Liver (tissue), 8 donors: ENCODE measurements at regions not wholly inside any gene's neighbourhood (a gene's known extent, or its start where the extent isn't known, plus 50 kb on each side); places are given as distances from the start of the nearest gene placed in this dataset.

Experiments
- DNase-seq: peaks from one replicate; pipeline ENCODE4 v3.0.0-alpha.2; 2017; ENCODE audit warnings: low spot score
- H3K27ac ChIP-seq, 2 donors: one replicate each; pipeline ENCODE4 v1.7.0; 2013; ENCODE audit warnings: inconsistent platforms in 2 of 2, low read length in 2 of 2, control low read depth in 1 of 2, low read depth in 1 of 2, mild to moderate bottlenecking in 1 of 2
- H3K27me3 ChIP-seq, 4 donors: one replicate each; pipeline versions ENCODE4 v1.6.1 to v1.7.0; 2013; ENCODE audit warnings: low read length in 3 of 4, inconsistent platforms in 1 of 4, mild to moderate bottlenecking in 1 of 4, moderate library complexity in 1 of 4; ENCODE audit not compliant: control insufficient read depth in 4 of 4, insufficient read depth in 4 of 4
- H3K36me3 ChIP-seq, 4 donors: one replicate each; pipeline versions ENCODE4 v1.6.1 to v1.7.0; 2013; ENCODE audit warnings: low read length in 3 of 4, mild to moderate bottlenecking in 3 of 4, low read depth in 1 of 4, moderate library complexity in 1 of 4; ENCODE audit not compliant: control insufficient read depth in 4 of 4, insufficient read depth in 3 of 4
- H3K4me1 ChIP-seq, 4 donors: one replicate each; pipeline versions ENCODE4 v1.6.1 to v1.7.0; 2013; ENCODE audit warnings: low read length in 3 of 4, mild to moderate bottlenecking in 3 of 4, moderate library complexity in 1 of 4; ENCODE audit not compliant: control insufficient read depth in 4 of 4, insufficient read depth in 4 of 4
- H3K4me3 ChIP-seq, 3 donors: one replicate each; pipeline versions ENCODE4 v1.6.1 to v1.7.0; 2013; ENCODE audit warnings: low read length in 3 of 3, control low read depth in 1 of 3, low read depth in 1 of 3, mild to moderate bottlenecking in 1 of 3
- H3K9ac ChIP-seq, 2 donors: one replicate each; pipeline ENCODE4 v1.7.0; 2013; ENCODE audit warnings: low read length in 2 of 2, mild to moderate bottlenecking in 2 of 2, moderate library complexity in 2 of 2, control low read depth in 1 of 2, low read depth in 1 of 2
- H3K9me3 ChIP-seq, 4 donors: one replicate each; pipeline versions ENCODE4 v1.6.1 to v1.7.0; 2013; ENCODE audit warnings: low read length in 3 of 4; ENCODE audit not compliant: control insufficient read depth in 4 of 4
- CTCF ChIP-seq: fragments of 150-350 bp; IDR thresholded peaks from 2 replicates; pipeline ENCODE4 v1.5.1; 2017; ENCODE audit warnings: improper control_type of control experiment, low read depth, low read length; ENCODE audit not compliant: missing input control
- EGR1 ChIP-seq, 2 donors: IDR thresholded peaks; 2 replicates each; pipeline ENCODE4 v1.6.1; 2016 to 2018; ENCODE audit warnings: antibody characterized with exemption in 2 of 2, low read depth in 2 of 2
- FOXA1 ChIP-seq: IDR thresholded peaks from 2 replicates; pipeline ENCODE4 v1.6.1; 2016; ENCODE audit warnings: antibody characterized with exemption
- FOXA2 ChIP-seq: IDR thresholded peaks from 2 replicates; pipeline ENCODE4 v1.6.1; 2016; ENCODE audit warnings: antibody characterized with exemption
- GABPA ChIP-seq, 2 donors: IDR thresholded peaks in 1 of 2; conservative IDR thresholded peaks in 1 of 2; 2 replicates each; pipeline ENCODE4 v1.6.1; 2016; ENCODE audit warnings: antibody characterized with exemption in 2 of 2, mild to moderate bottlenecking in 1 of 2, moderate library complexity in 1 of 2
- HNF4A ChIP-seq, 2 donors: conservative IDR thresholded peaks; 2 replicates each; pipeline ENCODE4 v1.6.1; 2016; ENCODE audit warnings: antibody characterized with exemption in 2 of 2, mild to moderate bottlenecking in 2 of 2
- HNF4G ChIP-seq: IDR thresholded peaks from 2 replicates; pipeline ENCODE4 v1.6.1; 2016; ENCODE audit warnings: antibody characterized with exemption
- JUND ChIP-seq, 2 donors: IDR thresholded peaks; 2 replicates each; pipeline ENCODE4 v1.6.1; 2016; ENCODE audit warnings: antibody characterized with exemption in 2 of 2
- MAX ChIP-seq: IDR thresholded peaks from 2 replicates; pipeline ENCODE4 v1.6.1; 2016; ENCODE audit warnings: antibody characterized with exemption
- RAD21 ChIP-seq, 2 donors: IDR thresholded peaks; 2 replicates each; pipeline ENCODE4 v1.6.1; 2016; ENCODE audit warnings: antibody characterized with exemption in 2 of 2, mild to moderate bottlenecking in 2 of 2
- RXRA ChIP-seq, 2 donors: IDR thresholded peaks; 2 replicates each; pipeline ENCODE4 v1.6.1; 2017 to 2018; ENCODE audit warnings: antibody characterized with exemption in 2 of 2, mild to moderate bottlenecking in 1 of 2
- TAF1 ChIP-seq: conservative IDR thresholded peaks from 2 replicates; pipeline ENCODE4 v1.6.1; 2016; ENCODE audit warnings: antibody characterized with exemption, mild to moderate bottlenecking
- YY1 ChIP-seq: IDR thresholded peaks from 2 replicates; pipeline ENCODE4 v1.6.1; 2016; ENCODE audit warnings: antibody characterized with exemption, mild to moderate bottlenecking
- ZBTB33 ChIP-seq: IDR thresholded peaks from 2 replicates; pipeline ENCODE4 v1.6.1; 2016; ENCODE audit warnings: antibody characterized with exemption
- WGBS: extraction: QIAGEN DNeasy Blood & Tissue Kit; methylation state at CpG from one replicate; pipeline ENCODE4 v1.1.7; 2013; 5-methylcytosine and 5-hydroxymethylcytosine counted together
- donor health status: healthy.
- donor health status: healthy.
- donor health status: healthy.
- donor health status: healthy.
- donor health status: healthy.

GRCh38 chr6:40753675-40754448, 166.7 kb upstream of the LRFN2 start:
- Histone ChIP-seq H3K9ac (no peak overlapping the region), H3K27ac (no peak overlapping the region), H3K9me3 (peaks cover 0 to under 1% (median 0%) of the 10 kb centered on the region in 4 donors), H3K27me3 (peaks cover 2 to 12% (median 5%) of the 10 kb centered on the region in 4 donors), H3K36me3 (no peaks in the 10 kb centered on the region), H3K4me1 (no peaks in the 10 kb centered on the region), H3K4me3 (no peak overlapping the region)
- DNase-seq: no peak
- no peak for TF ChIP-seq FOXA1
- TF ChIP-seq GABPA (IDR thresholded peaks at IDR 0.05 in 1 of 2, conservative IDR thresholded peaks at IDR 0.05 in 1 of 2): no peak
- no peak for TF ChIP-seq RXRA (IDR thresholded peaks at IDR 0.05)
- TF ChIP-seq JUND (IDR thresholded peaks at IDR 0.05): no peak
- no peak for TF ChIP-seq FOXA2
- TF ChIP-seq HNF4G: no peak
- no peak for TF ChIP-seq CTCF
- 67% methylated on average over 3 of the region's 3 CpGs for WGBS

- no peaks in the 10 kb centered on the region for H3K36me3 ChIP-seq
- peaks cover 2 to 12% (median 5%) of the 10 kb centered on the region in 4 donors for H3K27me3 ChIP-seq
- no peak for DNase-seq
- 82% methylated on average over 3 of the region's 3 CpGs for WGBS
- no peak overlapping the region for H3K27ac ChIP-seq
- TF ChIP-seq ZBTB33 (no peak), EGR1 (IDR thresholded peaks at IDR 0.05; ENCODE audit: low read depth in 2 of 2) (no peak), RAD21 (IDR thresholded peaks at IDR 0.05) (no peak), MAX (no peak), TAF1 (no peak)
- H3K9me3 ChIP-seq: peaks cover 0 to 3% (median 0%) of the 10 kb centered on the region in 4 donors
- no peak overlapping the region for H3K4me3 ChIP-seq
- no peak overlapping the region for H3K9ac ChIP-seq
- no peaks in the 10 kb centered on the region for H3K4me1 ChIP-seq
These were observed 165.9 kb upstream of the LRFN2 start for GRCh38 chr6:40753048-40753447.

GRCh38 chr6:40744835-40745234, 157.7 kb upstream of the LRFN2 start:
- TF ChIP-seq YY1: no peak
- no peak for TF ChIP-seq HNF4A (conservative IDR thresholded peaks at IDR 0.05)
- H3K27ac ChIP-seq: no peak overlapping the region
- no peak overlapping the region for H3K4me3 ChIP-seq
- H3K36me3 ChIP-seq: no peaks in the 10 kb centered on the region
- 62% methylated on average over 4 of the region's 4 CpGs for WGBS
- H3K9me3 ChIP-seq: peaks cover 0 to 3% (median 0%) of the 10 kb centered on the region in 4 donors
- DNase-seq: no peak
- H3K27me3 ChIP-seq: no peaks in the 10 kb centered on the region
- H3K9ac ChIP-seq: no peak overlapping the region
- H3K4me1 ChIP-seq: no peaks in the 10 kb centered on the region
